ENCODE measurements at regions not wholly inside any gene's neighbourhood (a gene's known extent, or its start where the extent isn't known, plus 50 kb on each side); places are given as distances from the start of the nearest gene placed in this dataset.
A peak's percentile ranks its signal among the peaks of the same experiment; 100 is the strongest.

DNA sequence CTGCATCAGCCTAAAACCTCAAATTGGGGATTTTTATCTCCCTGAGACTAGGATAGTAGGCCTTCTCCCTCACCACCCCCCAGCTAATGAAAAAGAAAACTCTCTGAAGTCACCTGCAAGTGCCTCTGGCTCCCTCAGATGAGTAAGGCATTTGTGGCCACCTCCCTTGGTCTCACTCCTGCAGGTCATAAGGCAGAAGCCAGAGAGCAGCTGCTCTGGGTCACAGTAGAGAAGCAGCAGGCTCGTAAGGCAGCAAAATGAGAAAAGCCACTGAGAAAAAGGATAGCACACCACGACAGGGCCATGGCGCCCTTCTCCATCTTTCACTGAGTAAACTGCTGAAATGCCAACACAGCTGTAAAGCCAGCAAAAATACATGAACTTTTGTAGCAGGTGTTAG lies 296.7 kb upstream of the DPH6 start:
- Histone ChIP-seq H3K4me1 (peaks cover 11% of the 10 kb centered on the region), H4K20me1 (ENCODE audit: low read depth) (no peaks in the 10 kb centered on the region), H3K9me3 (ENCODE audit: low read depth) (no peaks in the 10 kb centered on the region), H3K36me3 (no peaks in the 10 kb centered on the region), H3K27me3 (no peaks in the 10 kb centered on the region), H2AFZ (replicated peaks) (no peak overlapping the region), H3K79me2 (ENCODE audit: low read depth) (no peaks in the 10 kb centered on the region), H3F3A (ENCODE audit: low read depth) (no peaks in the 10 kb centered on the region), H3K4me3 (no peak overlapping the region), H3K9ac (no peak overlapping the region), H3K4me2 (no peak overlapping the region), H3K27ac (no peak overlapping the region)
- TF ChIP-seq EZH2 (IDR thresholded peaks at IDR 0.05) (no peak), EZH2phosphoT487 (IDR thresholded peaks at IDR 0.05) (no peak)
- TF ChIP-seq, protein P1, sequence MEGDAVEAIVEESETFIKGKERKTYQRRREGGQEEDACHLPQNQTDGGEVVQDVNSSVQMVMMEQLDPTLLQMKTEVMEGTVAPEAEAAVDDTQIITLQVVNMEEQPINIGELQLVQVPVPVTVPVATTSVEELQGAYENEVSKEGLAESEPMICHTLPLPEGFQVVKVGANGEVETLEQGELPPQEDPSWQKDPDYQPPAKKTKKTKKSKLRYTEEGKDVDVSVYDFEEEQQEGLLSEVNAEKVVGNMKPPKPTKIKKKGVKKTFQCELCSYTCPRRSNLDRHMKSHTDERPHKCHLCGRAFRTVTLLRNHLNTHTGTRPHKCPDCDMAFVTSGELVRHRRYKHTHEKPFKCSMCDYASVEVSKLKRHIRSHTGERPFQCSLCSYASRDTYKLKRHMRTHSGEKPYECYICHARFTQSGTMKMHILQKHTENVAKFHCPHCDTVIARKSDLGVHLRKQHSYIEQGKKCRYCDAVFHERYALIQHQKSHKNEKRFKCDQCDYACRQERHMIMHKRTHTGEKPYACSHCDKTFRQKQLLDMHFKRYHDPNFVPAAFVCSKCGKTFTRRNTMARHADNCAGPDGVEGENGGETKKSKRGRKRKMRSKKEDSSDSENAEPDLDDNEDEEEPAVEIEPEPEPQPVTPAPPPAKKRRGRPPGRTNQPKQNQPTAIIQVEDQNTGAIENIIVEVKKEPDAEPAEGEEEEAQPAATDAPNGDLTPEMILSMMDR (IDR thresholded peaks at IDR 0.05) = no peak
- DNase-seq (ENCODE audit: low spot score) = no peak
- H3K4me3 Mint-ChIP-seq = no peak overlapping the region
- H3K9me3 Mint-ChIP-seq = no peaks in the 10 kb centered on the region
- no peaks in the 10 kb centered on the region for H3K27me3 Mint-ChIP-seq (ENCODE audit: insufficient read depth, low read depth)
- H3K4me1 Mint-ChIP-seq = peaks cover 10% of the 10 kb centered on the region
- no peak overlapping the region for H3K27ac Mint-ChIP-seq
- no peaks in the 10 kb centered on the region for H3K36me3 Mint-ChIP-seq

DNA sequence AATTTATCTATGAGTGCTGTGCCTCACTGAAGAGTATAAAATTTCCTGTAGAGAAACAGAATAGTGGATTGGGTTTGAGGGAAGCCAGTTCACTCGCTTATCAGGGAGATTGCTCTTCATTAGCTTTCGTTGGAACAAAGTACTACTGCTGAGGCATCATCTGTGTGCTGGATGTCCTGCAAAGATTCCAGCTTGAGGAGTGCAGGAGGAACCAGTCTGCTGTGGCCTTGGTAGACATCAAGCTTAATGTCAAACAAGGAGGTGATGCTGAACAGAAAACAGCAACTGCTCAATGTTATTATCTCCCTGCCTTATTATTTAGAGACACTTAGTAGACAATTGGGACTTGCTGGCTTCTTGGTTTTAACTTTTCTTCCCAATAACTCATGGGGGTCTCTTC lies 297.5 kb upstream of the DPH6 start:
- H3K4me3 Mint-ChIP-seq = no peak overlapping the region

DNA sequence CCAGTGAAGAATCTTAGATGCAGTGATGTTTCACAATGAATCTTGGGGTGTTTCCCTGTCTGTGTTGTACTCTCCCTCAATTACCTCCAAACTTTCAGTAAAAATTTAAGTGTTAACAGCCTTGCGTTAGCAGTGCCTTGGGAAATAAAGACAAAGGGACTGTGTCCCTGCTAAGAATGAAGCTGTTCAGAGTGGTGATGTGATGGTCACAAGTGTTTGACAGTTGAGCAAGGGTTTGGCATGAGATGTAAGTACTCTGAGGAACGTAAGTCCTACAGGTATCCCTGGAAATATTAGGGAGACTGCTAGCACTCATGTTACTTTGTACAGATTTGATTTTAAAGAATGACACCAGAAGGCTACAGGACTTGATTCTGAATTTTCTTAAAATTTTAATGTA lies 304.3 kb upstream of the DPH6 start:
- no peak overlapping the region for H3K27ac ChIP-seq
- no peaks in the 10 kb centered on the region for H3K4me1 ChIP-seq
- no peaks in the 10 kb centered on the region for H3K36me3 Mint-ChIP-seq
- TF ChIP-seq EZH2phosphoT487 (IDR thresholded peaks at IDR 0.05) (no peak), EZH2 (IDR thresholded peaks at IDR 0.05) (no peak)
- TF ChIP-seq, protein P1 (IDR thresholded peaks at IDR 0.05) = no peak
- no peak overlapping the region for H3K27ac Mint-ChIP-seq
- H4K20me1 ChIP-seq (ENCODE audit: low read depth) = no peaks in the 10 kb centered on the region
- H3K9me3 ChIP-seq (ENCODE audit: low read depth) = no peaks in the 10 kb centered on the region
- peaks cover 2% of the 10 kb centered on the region for H3K27me3 Mint-ChIP-seq (ENCODE audit: insufficient read depth, low read depth)
- no peak overlapping the region for H3K4me2 ChIP-seq
- no peaks in the 10 kb centered on the region for H3K4me1 Mint-ChIP-seq
- no peaks in the 10 kb centered on the region for H3F3A ChIP-seq (ENCODE audit: low read depth)
- DNase-seq (ENCODE audit: low spot score) = no peak
- no peaks in the 10 kb centered on the region for H3K79me2 ChIP-seq (ENCODE audit: low read depth)
- H3K4me3 Mint-ChIP-seq = no peak overlapping the region
- H3K36me3 ChIP-seq = no peaks in the 10 kb centered on the region
- H3K27me3 ChIP-seq = no peaks in the 10 kb centered on the region
- H2AFZ ChIP-seq (replicated peaks) = peak overlapping the region; percentile 78
- H3K9ac ChIP-seq = no peak overlapping the region
- no peaks in the 10 kb centered on the region for H3K9me3 Mint-ChIP-seq
- H3K4me3 ChIP-seq = no peak overlapping the region

More for the DNA sequence above, 297.5 kb upstream of the DPH6 start:
- Histone ChIP-seq H4K20me1 (ENCODE audit: low read depth) (no peaks in the 10 kb centered on the region), H3K4me3 (no peak overlapping the region), H3K4me2 (no peak overlapping the region), H3K79me2 (ENCODE audit: low read depth) (no peaks in the 10 kb centered on the region), H3K9ac (no peak overlapping the region), H3K36me3 (no peaks in the 10 kb centered on the region), H3K9me3 (ENCODE audit: low read depth) (no peaks in the 10 kb centered on the region), H3K4me1 (peaks cover 11% of the 10 kb centered on the region), H3K27ac (no peak overlapping the region), H3F3A (ENCODE audit: low read depth) (no peaks in the 10 kb centered on the region), H2AFZ (replicated peaks) (no peak overlapping the region), H3K27me3 (no peaks in the 10 kb centered on the region)
- no peak overlapping the region for H3K27ac Mint-ChIP-seq
- TF ChIP-seq, protein P1 (IDR thresholded peaks at IDR 0.05) = no peak
- TF ChIP-seq EZH2phosphoT487 (IDR thresholded peaks at IDR 0.05) (no peak), EZH2 (IDR thresholded peaks at IDR 0.05) (no peak)
- peaks cover 8% of the 10 kb centered on the region for H3K4me1 Mint-ChIP-seq
- no peaks in the 10 kb centered on the region for H3K27me3 Mint-ChIP-seq (ENCODE audit: insufficient read depth, low read depth)
- H3K36me3 Mint-ChIP-seq = no peaks in the 10 kb centered on the region
- no peaks in the 10 kb centered on the region for H3K9me3 Mint-ChIP-seq
- no peak for DNase-seq (ENCODE audit: low spot score)

Data from neural progenitor cell (in vitro differentiated cells).